Keratinocyte (primary cell): ENCODE measurements at regions not wholly inside any gene's neighbourhood (a gene's known extent, or its start where the extent isn't known, plus 50 kb on each side); places are given as distances from the start of the nearest gene placed in this dataset.

Source experiments
- DNase-seq: peaks from one replicate; pipeline ENCODE4 v3.0.0-alpha.2; 2011; ENCODE audit warnings: low read depth, missing footprints, low spot score
- FAIRE-seq: peaks from 2 replicates; lab custom pipeline; 2011; peaks lifted over from hg19 to GRCh38; lab: Jason Lieb, UNC
- H2AFZ ChIP-seq: 2 replicates; pipeline ENCODE4 v1.6.0; 2012; ENCODE audit warnings: low read length, control low read depth, inconsistent platforms; ENCODE audit not compliant: control insufficient read depth
- H3K27ac ChIP-seq: 2 replicates; pipeline ENCODE4 v1.5.1; 2011; ENCODE audit warnings: low read length; ENCODE audit not compliant: control insufficient read depth, insufficient read depth
- H3K27me3 ChIP-seq: 3 replicates; pipeline ENCODE4 v1.6.0; 2011; ENCODE audit warnings: low read length; ENCODE audit not compliant: control insufficient read depth, insufficient read depth; ENCODE audit errors: extremely low read depth
- H3K36me3 ChIP-seq, 2 experiments: 2 replicates in 1 of 2; 3 replicates in 1 of 2; pipeline ENCODE4 v1.5.1; 2011; ENCODE audit warnings: low read length in 2 of 2, mild to moderate bottlenecking in 1 of 2; ENCODE audit not compliant: control insufficient read depth in 2 of 2, insufficient read depth in 2 of 2; ENCODE audit errors: extremely low read depth in 1 of 2
- H3K4me1 ChIP-seq: 3 replicates; pipeline ENCODE4 v1.5.1; 2011; ENCODE audit warnings: low read length; ENCODE audit not compliant: control insufficient read depth, insufficient read depth; ENCODE audit errors: extremely low read depth
- H3K4me2 ChIP-seq: 3 replicates; pipeline ENCODE4 v1.6.0; 2011; ENCODE audit warnings: low read depth, low read length; ENCODE audit not compliant: control insufficient read depth, insufficient read depth; ENCODE audit errors: extremely low read depth
- H3K4me3 ChIP-seq, 3 experiments: fragments of 200-600 bp in 1 of 3; sonication (generic) in 1 of 3; 2 replicates in 2 of 3; 3 replicates in 1 of 3; pipeline ENCODE4 v1.5.1; 2011 to 2016; ENCODE audit warnings: low read length in 3 of 3, mild to moderate bottlenecking in 3 of 3, control low read depth in 2 of 3, inconsistent platforms in 1 of 3, low read depth in 1 of 3, mixed read lengths in 1 of 3, mixed run types in 1 of 3, moderate library complexity in 1 of 3; ENCODE audit not compliant: control insufficient read depth in 2 of 3, insufficient read depth in 2 of 3; ENCODE audit errors: extremely low read depth in 1 of 3
- H3K79me2 ChIP-seq: 2 replicates; pipeline ENCODE4 v1.6.0; 2012; ENCODE audit warnings: low read length; ENCODE audit not compliant: control insufficient read depth, insufficient read depth
- H3K9ac ChIP-seq: 3 replicates; pipeline ENCODE4 v1.6.0; 2011; ENCODE audit warnings: low read length; ENCODE audit not compliant: control insufficient read depth, insufficient read depth; ENCODE audit errors: extremely low read depth
- H3K9me1 ChIP-seq: 3 replicates; pipeline ENCODE4 v1.6.0; 2011; ENCODE audit warnings: low read length; ENCODE audit not compliant: control insufficient read depth, insufficient read depth; ENCODE audit errors: extremely low read depth
- H3K9me3 ChIP-seq: 2 replicates; pipeline ENCODE4 v1.5.1; 2012; ENCODE audit warnings: low read depth, low read length; ENCODE audit not compliant: control insufficient read depth
- H4K20me1 ChIP-seq: 3 replicates; pipeline ENCODE4 v1.6.0; 2011; ENCODE audit warnings: low read length; ENCODE audit not compliant: control insufficient read depth, insufficient read depth; ENCODE audit errors: extremely low read depth
- CTCF ChIP-seq, 3 experiments: IDR thresholded peaks in 1 of 3; conservative IDR thresholded peaks in 1 of 3; optimal IDR thresholded peaks in 1 of 3; 2 replicates in 2 of 3; 3 replicates in 1 of 3; pipeline versions ENCODE3 to v1.5.1; 2011; ENCODE audit warnings: low read length in 3 of 3, mild to moderate bottlenecking in 3 of 3, moderate library complexity in 2 of 3, control low read depth in 1 of 3, inconsistent platforms in 1 of 3; ENCODE audit not compliant: insufficient read depth in 2 of 3; ENCODE audit errors: extremely low read depth in 1 of 3
- EZH2 ChIP-seq: IDR thresholded peaks from one replicate; pipeline ENCODE4 v1.6.1; 2012; ENCODE audit warnings: inconsistent platforms, mild to moderate bottlenecking, low read length, moderate library complexity
- dilution Hi-C: fragments of 300-500 bp; cut with MboI; formaldehyde crosslinking; loops from one replicate; pipeline ENCODE4 v1.7.0; 2020; ENCODE audit warnings: low sequenced_read_pairs; ENCODE audit not compliant: extremely low pct_ligation_motif_present

GRCh38 chr3:86723433-86723832, 267.5 kb downstream of the VGLL3 start:
- Histone ChIP-seq H2AFZ (no peak overlapping the region), H3K27me3 (no peaks in the 10 kb centered on the region), H3K4me3 (no peak overlapping the region), H3K4me1 (no peaks in the 10 kb centered on the region), H3K36me3 (no peaks in the 10 kb centered on the region), H3K9me3 (no peaks in the 10 kb centered on the region), H3K9ac (no peak overlapping the region), H3K9me1 (no peaks in the 10 kb centered on the region), H3K79me2 (no peaks in the 10 kb centered on the region), H3K27ac (no peak overlapping the region), H3K4me2 (no peak overlapping the region), H4K20me1 (no peaks in the 10 kb centered on the region)
- TF ChIP-seq EZH2 (no peak), CTCF (optimal IDR thresholded peaks at IDR 0.05 in 1 of 3, IDR thresholded peaks at IDR 0.05 in 1 of 3, conservative IDR thresholded peaks at IDR 0.05 in 1 of 3; ENCODE audit: extremely low read depth in 1 of 3, insufficient read depth in 2 of 3, low read length in 3 of 3) (no peak)
- FAIRE-seq (no peak), DNase-seq (no peak)
- dilution Hi-C loops: no loop called here

GRCh38 chr3:86711634-86712033, 279.3 kb downstream of the VGLL3 start:
- H3K27ac ChIP-seq: no peak overlapping the region
- dilution Hi-C loops: no loop called here
- no peaks in the 10 kb centered on the region for H3K27me3 ChIP-seq
- no peak overlapping the region for H3K4me2 ChIP-seq
- no peak for TF ChIP-seq CTCF (optimal IDR thresholded peaks at IDR 0.05 in 1 of 3, IDR thresholded peaks at IDR 0.05 in 1 of 3, conservative IDR thresholded peaks at IDR 0.05 in 1 of 3; ENCODE audit: extremely low read depth in 1 of 3, insufficient read depth in 2 of 3, low read length in 3 of 3)
- TF ChIP-seq EZH2: no peak
- H3K4me3 ChIP-seq: no peak overlapping the region
- H3K36me3 ChIP-seq: no peaks in the 10 kb centered on the region
- H3K9ac ChIP-seq: no peak overlapping the region
- no peaks in the 10 kb centered on the region for H3K79me2 ChIP-seq
- no peak overlapping the region for H2AFZ ChIP-seq
- H3K9me3 ChIP-seq: peaks cover 1% of the 10 kb centered on the region
- no peaks in the 10 kb centered on the region for H4K20me1 ChIP-seq
- H3K9me1 ChIP-seq: no peaks in the 10 kb centered on the region
- DNase-seq (no peak), FAIRE-seq (no peak)
- no peaks in the 10 kb centered on the region for H3K4me1 ChIP-seq
